HG02840 (cell line): ENCODE measurements at regions not wholly inside any gene's neighbourhood (a gene's known extent, or its start where the extent isn't known, plus 50 kb on each side); places are given as distances from the start of the nearest gene placed in this dataset.

Experiments used
- ATAC-seq: cut with Tn5 transposase; IDR thresholded peaks from one replicate; pipeline ENCODE4 v1.9.1; 2021; ENCODE audit warnings: mild to moderate bottlenecking, moderate library complexity, moderate number of reproducible peaks; ENCODE audit not compliant: unreplicated experiment, low FRiP score

GRCh38 chr2:16566701-16567100 lies 98.9 kb downstream of the CYRIA start:
- no peak for ATAC-seq

DNA sequence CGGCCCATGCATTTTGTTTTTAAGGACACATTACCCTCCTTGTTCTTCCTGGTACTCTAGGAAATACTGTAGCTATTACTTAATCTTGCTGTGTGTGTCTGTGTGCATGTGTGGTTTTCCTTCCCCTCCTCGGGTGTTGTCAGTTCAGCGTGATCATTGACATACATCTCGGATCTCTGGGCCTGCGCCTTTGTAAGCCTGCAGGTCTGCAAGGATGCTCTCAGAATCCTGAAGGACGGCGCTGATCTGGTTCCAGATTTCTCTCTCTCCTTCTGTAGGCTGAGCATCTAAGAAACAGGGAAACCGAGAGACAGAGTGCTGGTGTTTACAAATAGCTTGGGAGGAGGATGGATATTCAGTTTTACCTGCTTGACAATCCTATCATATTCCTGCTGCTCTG lies 100.2 kb downstream of the CYRIA start:
- no peak for ATAC-seq

- ATAC-seq, result no peak
Observed at GRCh38 chr2:16561676-16562075, 104.0 kb downstream of the CYRIA start.

DNA sequence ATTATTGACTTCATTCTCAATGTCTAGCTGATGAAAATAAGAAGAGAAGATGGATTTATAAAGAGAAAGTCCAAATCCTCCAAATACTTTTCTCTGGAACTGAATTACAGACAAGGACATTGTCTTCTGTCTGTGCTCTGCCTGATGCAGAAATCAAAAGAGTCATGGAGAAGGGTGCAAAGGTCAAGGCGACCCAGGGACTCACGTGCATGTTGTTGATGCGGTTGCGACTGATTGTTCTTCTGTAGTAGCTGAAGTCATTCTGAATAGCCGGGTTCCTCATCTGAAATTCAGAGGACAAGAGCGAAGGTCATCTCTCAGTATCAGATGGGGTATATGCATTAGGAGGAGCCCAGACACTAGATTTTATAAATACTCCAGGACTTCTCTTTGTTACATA lies 104.4 kb downstream of the CYRIA start:
- no peak for ATAC-seq

DNA sequence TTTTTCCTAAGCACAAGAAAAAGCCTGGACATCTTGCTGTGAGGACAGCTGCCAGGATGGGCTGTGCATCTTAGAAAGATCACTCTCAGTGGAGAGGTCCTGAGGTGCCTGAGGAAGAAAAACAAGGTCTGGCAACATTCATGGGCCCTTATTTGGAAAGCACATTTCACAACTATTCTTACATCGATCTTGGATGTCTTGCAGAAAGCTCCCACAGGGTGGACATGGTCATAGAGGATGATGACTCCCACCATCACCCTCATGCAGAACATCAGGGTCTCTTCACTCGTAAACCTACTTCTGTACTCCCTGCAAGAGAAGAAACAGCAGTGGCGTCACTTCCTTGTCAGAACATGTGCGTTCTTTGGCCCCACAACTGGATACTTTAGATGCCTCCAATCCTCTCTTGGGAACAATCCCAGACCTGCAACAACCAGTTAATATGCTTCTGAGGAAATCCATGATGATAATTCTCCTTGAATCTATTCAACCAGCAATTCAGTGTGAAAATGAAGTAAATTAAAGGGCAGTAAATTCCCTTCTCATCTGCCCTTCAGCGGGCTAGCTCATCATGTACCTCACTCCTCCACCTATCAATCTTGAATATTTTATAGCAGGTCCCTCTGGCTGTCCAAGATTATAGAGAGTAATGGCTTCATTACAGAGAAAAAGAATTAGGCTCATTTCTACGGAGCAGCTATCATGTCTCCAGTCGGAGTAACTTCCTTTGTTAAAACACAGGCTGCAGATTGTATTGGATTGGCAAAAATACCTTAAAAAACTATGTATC lies 106.2 kb downstream of the CYRIA start:
- ATAC-seq, result no peak

GRCh38 chr2:16554060-16554583 lies 111.5 kb downstream of the CYRIA start:
- no peak for ATAC-seq

DNA sequence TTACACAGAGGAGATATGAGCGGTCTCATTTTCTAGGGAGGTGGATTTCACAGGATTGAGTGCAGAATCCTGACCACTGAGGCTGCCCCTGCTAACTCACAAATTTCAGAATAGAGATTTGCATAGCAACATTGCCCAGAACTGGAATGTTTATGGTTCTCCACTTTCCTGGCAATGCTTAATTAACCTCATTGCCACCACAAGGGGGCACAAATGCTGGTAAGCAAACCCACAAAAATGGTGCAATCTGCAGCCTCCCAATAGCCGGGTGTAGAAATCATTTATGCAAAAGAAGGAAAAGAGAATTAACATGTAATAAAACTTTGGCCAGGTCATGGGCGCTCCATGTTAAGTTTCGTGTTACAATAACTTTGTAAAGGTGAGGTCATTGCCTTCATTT lies 112.4 kb downstream of the CYRIA start:
- ATAC-seq, result no peak

DNA sequence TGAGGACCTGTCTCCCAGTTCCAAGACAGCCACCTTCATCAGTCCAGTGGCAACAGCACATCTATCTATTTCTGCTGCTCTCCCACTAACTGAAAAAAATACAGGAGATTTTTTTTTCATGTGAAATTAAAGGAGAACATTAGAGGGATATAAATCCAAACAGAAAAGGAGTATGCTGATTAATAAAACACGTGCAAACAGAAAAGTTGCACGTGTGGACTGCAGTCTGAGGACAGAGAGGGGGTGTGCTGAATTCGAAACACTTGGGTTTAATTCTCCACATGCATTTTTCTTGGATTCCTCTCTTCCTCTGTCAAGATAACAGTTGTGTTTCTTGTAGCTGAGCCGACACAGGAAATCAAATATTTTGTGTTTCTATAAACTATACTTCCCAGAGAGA lies 113.4 kb downstream of the CYRIA start:
- no peak for ATAC-seq

DNA sequence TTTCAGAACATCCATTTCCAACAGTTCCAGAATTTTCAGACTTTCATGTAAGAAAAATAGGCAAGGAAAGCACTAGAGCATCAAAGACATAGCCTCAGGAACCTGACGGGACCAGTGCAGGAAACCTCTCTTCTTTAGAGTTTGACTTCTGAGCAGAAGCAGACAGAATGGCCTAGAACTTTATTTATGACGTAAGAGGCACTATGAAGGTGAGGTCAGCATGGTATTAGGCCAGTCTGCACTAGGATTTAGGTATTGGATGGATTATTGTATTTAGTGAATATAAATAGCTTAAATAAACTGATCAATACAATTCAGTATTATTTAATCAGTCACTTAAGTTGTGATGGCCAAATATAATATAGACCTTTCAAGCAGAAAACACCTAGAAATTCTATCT lies 117.6 kb downstream of the CYRIA start:
- no peak for ATAC-seq

DNA sequence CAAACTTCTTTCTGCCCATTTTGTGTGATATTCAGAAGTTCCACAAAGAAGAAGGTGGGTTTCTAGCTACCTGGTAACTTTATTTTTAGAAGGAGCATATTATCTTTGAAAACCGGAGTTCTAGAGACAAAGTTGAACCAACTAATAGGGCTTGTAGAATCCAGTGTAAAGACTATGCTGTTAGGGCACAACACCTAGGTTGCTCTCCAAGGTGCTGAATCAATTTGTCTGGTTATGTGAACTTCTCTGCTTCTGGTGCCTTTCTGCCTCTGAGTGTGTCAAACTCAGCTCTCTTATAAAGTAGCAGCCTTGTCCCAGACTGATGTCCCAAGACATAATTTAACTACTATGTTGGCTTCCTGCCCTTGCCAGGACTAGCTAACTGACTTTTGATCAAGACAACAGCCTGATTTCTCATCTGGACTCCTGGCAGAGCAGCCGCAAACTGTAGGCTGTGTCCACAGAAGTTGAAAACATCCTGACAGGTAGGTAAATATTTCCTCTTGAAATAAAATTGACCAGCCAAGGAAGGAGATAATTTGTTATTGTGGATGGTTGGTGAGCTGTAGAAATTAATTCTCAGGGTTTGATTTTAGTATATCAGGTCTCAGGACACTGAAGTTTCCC lies 119.4 kb downstream of the CYRIA start:
- no peak for ATAC-seq

DNA sequence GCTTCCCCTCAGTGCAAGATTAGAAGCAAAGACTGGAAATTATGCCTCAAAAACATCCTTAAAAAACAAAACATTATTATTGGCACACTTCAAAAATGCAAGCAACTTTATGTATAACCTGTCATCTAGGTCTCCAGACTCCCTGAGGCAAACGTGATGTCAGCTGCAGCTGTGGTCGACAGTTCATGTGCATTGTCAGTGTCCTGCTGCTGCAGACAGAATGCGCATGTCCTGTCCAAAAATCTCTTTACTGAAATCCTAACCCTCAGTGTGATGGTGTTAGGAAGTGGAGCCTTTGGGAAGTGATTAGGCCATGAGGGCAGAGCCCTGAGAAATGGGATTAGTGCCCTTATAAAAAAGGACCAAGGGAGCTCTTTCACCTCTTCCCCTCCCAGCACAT lies 126.9 kb downstream of the CYRIA start:
- ATAC-seq, result no peak

DNA sequence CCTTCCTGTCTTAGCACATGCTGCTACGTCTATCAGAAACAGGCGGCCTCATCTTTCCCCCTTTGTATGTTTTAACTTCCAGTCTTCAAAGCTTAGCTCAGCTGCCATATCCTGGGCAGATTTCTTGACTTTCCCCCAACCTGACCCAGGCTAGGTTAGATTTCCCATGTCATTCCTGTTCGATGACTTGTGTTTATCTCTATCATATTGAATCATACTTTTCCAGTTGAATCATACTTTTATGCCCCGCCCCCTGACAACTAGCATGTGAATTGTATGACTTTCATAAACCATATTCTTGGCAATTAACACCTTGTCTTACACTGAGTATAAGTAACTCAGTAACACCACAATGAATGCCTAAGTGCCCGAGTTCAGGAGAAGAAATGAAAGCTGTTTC lies 128.3 kb downstream of the CYRIA start:
- no peak for ATAC-seq

GRCh38 chr2:16526193-16526592 lies 139.4 kb downstream of the CYRIA start:
- ATAC-seq, result no peak

GRCh38 chr2:16525265-16525887 lies 140.3 kb downstream of the CYRIA start:
- ATAC-seq, result no peak

DNA sequence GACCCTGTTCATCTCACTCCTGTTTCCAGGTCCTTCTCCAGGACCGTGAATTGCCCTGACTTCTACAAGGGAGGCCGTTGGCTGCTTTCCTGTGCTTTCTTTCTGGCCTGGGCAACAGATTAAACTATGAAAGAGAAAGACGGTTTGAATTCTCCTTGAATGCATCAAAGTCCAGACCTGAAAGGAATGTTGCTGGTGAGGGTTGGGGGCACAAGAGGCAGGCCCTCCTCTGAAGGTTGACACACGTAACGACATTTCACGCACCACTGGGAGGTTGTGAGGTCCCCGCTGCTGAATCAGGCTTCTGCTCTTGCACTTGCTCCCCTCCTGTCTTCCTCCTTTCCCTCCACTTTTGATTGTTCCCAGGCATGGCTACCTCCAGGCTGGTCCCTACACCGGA lies 141.9 kb downstream of the CYRIA start:
- no peak for ATAC-seq

DNA sequence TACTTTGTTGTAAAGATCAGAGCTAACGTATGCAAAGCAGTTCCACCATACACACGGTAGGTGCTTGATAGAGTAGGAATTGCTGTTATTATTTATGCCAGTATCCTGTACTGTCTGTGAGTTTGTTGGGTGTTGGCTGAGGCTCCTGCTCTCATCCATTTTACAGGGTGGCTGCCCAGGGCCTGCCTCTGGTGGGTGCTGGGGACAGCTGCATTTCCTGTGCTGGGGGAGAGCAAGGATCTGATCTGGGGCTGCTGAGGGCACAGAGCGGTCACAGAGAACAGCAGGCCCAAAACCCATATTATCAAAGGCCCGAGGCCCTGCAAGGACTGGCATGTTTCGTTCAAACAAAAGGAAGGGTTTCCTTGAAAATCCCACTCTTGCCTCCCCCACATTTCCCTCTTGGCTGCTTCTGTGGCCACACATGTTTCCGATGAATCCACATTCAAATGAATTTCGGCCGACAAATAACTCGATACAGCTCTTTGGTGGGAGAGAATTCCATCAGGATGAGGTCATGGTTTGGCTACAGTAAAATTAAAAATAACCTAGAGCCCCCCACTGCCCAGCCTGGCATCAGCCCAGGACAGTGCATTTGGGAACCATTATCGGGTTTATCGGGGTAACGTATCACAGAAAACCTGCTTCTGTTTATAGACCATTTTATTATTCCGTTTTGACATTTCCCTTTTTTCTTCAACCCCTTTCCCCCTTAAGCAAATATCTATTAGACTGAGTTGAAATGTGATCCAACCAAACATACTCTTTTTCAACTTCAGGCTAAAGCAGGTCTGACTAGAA lies 143.4 kb downstream of the CYRIA start:
- ATAC-seq, result no peak

GRCh38 chr2:16520891-16521290 lies 144.7 kb downstream of the CYRIA start:
- no peak for ATAC-seq

DNA sequence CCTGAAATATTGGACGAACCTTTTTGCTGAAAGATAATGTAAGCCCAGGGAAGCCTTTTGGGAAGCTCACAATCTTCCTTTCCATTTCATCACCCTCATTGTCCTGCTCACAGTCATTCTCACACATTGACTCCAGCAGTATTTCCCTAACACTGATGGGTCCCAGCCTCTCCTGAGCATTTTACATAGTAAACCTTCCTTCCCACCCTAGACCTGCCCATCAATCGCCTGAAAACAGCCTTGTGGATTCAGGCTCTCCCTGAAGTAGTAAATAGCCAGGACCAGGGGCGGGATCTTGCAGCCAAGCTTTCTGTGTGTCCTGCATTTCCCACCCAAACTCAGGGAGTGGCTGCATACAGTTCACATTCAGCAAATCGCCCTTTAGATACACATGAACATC lies 149.9 kb downstream of the CYRIA start:
- no peak for ATAC-seq

GRCh38 chr2:16513626-16514025 lies 152.0 kb downstream of the CYRIA start:
- ATAC-seq, result no peak

- ATAC-seq, result no peak
Observed at GRCh38 chr2:16511041-16511440, 154.6 kb downstream of the CYRIA start.

- ATAC-seq, result no peak
Observed at GRCh38 chr2:16509042-16509441, 156.6 kb downstream of the CYRIA start.
